ENCODE measurements at regions not wholly inside any gene's neighbourhood (a gene's known extent, or its start where the extent isn't known, plus 50 kb on each side); places are given as distances from the start of the nearest gene placed in this dataset.

- Histone ChIP-seq H3K79me2 (ENCODE audit: control insufficient read depth, insufficient read depth, low read length, unreplicated experiment) (no peaks in the 10 kb centered on the region), H3K4me3 (ENCODE audit: low read depth, low read length) (no peak overlapping the region), H3K4me1 (ENCODE audit: control insufficient read depth, insufficient read depth, low read length, unreplicated experiment) (no peaks in the 10 kb centered on the region), H2AFZ (ENCODE audit: low read length, unreplicated experiment) (no peak overlapping the region), H3K36me3 (ENCODE audit: insufficient read depth, low read length) (no peaks in the 10 kb centered on the region), H3K27me3 (ENCODE audit: insufficient read depth, low read length) (peaks cover 43% of the 10 kb centered on the region), H3K27ac (ENCODE audit: low read depth, low read length) (no peak overlapping the region)
These were observed 164.6 kb downstream of the ACTL8 start for GRCh38 chr1:17919525-17920439.

DNA sequence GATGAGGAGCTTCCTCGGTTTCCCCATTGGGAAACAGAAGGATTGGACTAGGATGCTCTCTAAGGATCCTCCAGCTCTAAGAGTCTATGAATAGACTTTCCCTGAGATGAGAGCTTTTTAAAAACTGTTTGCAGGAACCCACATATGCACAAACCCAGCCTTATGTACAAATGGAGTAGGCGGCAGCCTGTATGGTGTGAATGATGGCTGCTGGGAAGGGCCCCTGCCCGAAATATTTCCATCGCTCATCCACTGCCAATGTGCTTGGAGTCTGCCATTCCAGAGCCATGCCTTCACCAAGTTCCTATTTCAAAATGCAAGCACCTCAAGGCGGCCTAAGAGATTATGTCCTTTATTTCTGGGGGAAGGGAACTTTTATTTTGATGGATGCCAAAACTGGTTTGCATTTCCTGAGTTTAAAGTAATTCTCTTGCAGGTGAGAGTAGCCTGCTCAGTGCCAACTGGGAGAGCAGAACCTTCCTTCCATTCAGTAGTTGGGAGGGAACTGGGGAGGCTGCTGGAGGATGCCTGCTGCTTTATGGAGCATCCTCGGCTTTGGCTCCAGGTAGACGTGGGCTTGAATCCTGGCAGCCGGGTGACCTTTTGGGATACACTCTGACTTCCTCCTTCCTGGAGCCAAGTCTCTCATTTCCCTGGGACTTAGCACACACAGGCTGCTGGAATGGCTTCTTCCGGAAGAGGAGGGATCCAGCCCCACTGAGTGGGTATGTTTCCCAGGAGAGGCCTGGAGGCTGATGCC lies 165.9 kb downstream of the ACTL8 start:
- Histone ChIP-seq H3K36me3 (ENCODE audit: insufficient read depth, low read length) (no peaks in the 10 kb centered on the region), H3K79me2 (ENCODE audit: control insufficient read depth, insufficient read depth, low read length, unreplicated experiment) (no peaks in the 10 kb centered on the region), H3K4me3 (ENCODE audit: low read depth, low read length) (no peak overlapping the region), H3K27ac (ENCODE audit: low read depth, low read length) (no peak overlapping the region), H3K4me1 (ENCODE audit: control insufficient read depth, insufficient read depth, low read length, unreplicated experiment) (no peaks in the 10 kb centered on the region), H3K27me3 (ENCODE audit: insufficient read depth, low read length) (peaks cover 36% of the 10 kb centered on the region), H2AFZ (ENCODE audit: low read length, unreplicated experiment) (no peak overlapping the region)

DNA sequence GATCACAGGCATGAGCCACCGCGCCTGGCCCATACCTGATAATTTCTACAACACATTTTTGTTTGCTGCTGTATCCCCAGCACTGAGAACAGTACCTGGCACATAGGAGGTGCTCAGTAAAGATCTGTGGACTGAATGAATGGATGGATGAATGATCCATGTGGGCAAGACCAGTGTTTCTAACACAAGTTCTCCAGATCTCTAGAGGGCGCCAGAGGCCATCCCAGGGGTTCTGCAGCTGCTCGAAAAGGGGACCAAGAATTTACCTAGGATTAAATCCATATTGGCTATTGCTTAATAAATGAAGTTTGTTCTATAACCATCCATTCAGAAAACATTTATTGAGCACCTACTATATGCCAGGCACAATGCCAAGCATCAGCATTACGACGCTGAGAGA lies 167.7 kb downstream of the ACTL8 start:
- peaks cover 21% of the 10 kb centered on the region for H3K27me3 ChIP-seq (ENCODE audit: insufficient read depth, low read length)
- no peak overlapping the region for H2AFZ ChIP-seq (ENCODE audit: low read length, unreplicated experiment)
- no peaks in the 10 kb centered on the region for H3K36me3 ChIP-seq (ENCODE audit: insufficient read depth, low read length)
- no peaks in the 10 kb centered on the region for H3K79me2 ChIP-seq (ENCODE audit: control insufficient read depth, insufficient read depth, low read length, unreplicated experiment)
- no peak overlapping the region for H3K4me3 ChIP-seq (ENCODE audit: low read depth, low read length)
- no peaks in the 10 kb centered on the region for H3K4me1 ChIP-seq (ENCODE audit: control insufficient read depth, insufficient read depth, low read length, unreplicated experiment)
- H3K27ac ChIP-seq (ENCODE audit: low read depth, low read length), result no peak overlapping the region

GRCh38 chr1:17923666-17924065 lies 168.5 kb downstream of the ACTL8 start:
- H3K27ac ChIP-seq (ENCODE audit: low read depth, low read length), result no peak overlapping the region
- H3K27me3 ChIP-seq (ENCODE audit: insufficient read depth, low read length), result peaks cover 26% of the 10 kb centered on the region
- no peak overlapping the region for H2AFZ ChIP-seq (ENCODE audit: low read length, unreplicated experiment)
- no peak overlapping the region for H3K4me3 ChIP-seq (ENCODE audit: low read depth, low read length)
- H3K4me1 ChIP-seq (ENCODE audit: control insufficient read depth, insufficient read depth, low read length, unreplicated experiment), result no peaks in the 10 kb centered on the region
- H3K36me3 ChIP-seq (ENCODE audit: insufficient read depth, low read length), result no peaks in the 10 kb centered on the region
- H3K79me2 ChIP-seq (ENCODE audit: control insufficient read depth, insufficient read depth, low read length, unreplicated experiment), result no peaks in the 10 kb centered on the region

GRCh38 chr1:17924578-17924977 lies 169.4 kb downstream of the ACTL8 start:
- Histone ChIP-seq H3K4me3 (ENCODE audit: low read depth, low read length) (no peak overlapping the region), H3K27me3 (ENCODE audit: insufficient read depth, low read length) (peaks cover 34% of the 10 kb centered on the region), H3K36me3 (ENCODE audit: insufficient read depth, low read length) (no peaks in the 10 kb centered on the region), H3K27ac (ENCODE audit: low read depth, low read length) (no peak overlapping the region), H3K79me2 (ENCODE audit: control insufficient read depth, insufficient read depth, low read length, unreplicated experiment) (no peaks in the 10 kb centered on the region), H3K4me1 (ENCODE audit: control insufficient read depth, insufficient read depth, low read length, unreplicated experiment) (no peaks in the 10 kb centered on the region), H2AFZ (ENCODE audit: low read length, unreplicated experiment) (no peak overlapping the region)

DNA sequence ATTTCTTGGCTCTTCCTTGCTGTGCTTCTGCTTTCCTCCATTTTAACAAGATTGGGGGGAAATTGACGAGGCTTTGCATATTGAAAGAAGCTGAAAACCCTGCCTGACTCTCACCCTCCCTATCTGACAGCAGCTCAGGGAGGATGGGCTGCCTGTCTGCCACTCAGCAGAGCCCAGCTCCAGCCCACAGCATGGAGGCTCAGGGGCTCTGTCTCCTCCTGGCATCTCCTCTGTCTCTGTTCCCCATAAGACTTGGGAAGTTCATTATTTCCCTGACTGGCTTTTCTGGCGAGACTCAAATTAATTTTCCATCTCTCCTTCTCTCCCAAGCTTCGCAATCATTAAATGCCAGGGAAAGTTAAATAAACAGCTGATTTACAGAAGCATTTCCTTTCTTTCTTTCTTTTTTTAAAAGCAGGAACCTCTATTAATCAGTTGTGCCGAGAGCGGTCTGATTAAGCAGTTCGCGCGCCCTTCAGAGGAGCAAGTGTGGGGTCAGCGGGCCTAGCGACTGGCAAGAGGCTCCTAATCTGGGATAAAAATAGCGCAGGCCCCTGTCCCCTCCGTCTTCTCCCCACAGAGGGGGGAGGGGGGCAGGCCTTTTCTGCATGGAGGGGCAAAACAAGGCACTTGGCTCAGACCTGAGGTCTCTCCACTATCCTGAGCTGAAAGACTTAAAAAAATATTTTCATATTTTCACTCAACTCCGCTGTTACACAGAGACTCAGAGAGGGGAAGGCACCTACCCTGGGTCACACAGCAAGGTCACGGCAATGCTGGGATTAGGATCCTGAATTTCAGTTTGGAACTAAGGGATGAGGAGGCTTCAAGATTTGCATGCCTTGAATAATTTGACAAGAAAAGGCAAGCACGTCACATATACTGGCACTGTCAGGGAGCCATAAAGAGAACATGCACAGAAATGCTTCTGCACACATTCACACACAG lies 170.4 kb downstream of the ACTL8 start:
- H3K27ac ChIP-seq (ENCODE audit: low read depth, low read length), result no peak overlapping the region
- no peak overlapping the region for H2AFZ ChIP-seq (ENCODE audit: low read length, unreplicated experiment)
- no peaks in the 10 kb centered on the region for H3K4me1 ChIP-seq (ENCODE audit: control insufficient read depth, insufficient read depth, low read length, unreplicated experiment)
- H3K4me3 ChIP-seq (ENCODE audit: low read depth, low read length), result no peak overlapping the region
- H3K27me3 ChIP-seq (ENCODE audit: insufficient read depth, low read length), result peaks cover 40% of the 10 kb centered on the region
- no peaks in the 10 kb centered on the region for H3K79me2 ChIP-seq (ENCODE audit: control insufficient read depth, insufficient read depth, low read length, unreplicated experiment)
- no peaks in the 10 kb centered on the region for H3K36me3 ChIP-seq (ENCODE audit: insufficient read depth, low read length)

GRCh38 chr1:17926906-17927305 lies 171.8 kb downstream of the ACTL8 start:
- Histone ChIP-seq H3K4me1 (ENCODE audit: control insufficient read depth, insufficient read depth, low read length, unreplicated experiment) (no peaks in the 10 kb centered on the region), H3K27me3 (ENCODE audit: insufficient read depth, low read length) (peaks cover 42% of the 10 kb centered on the region), H3K27ac (ENCODE audit: low read depth, low read length) (no peak overlapping the region), H3K4me3 (ENCODE audit: low read depth, low read length) (no peak overlapping the region), H2AFZ (ENCODE audit: low read length, unreplicated experiment) (no peak overlapping the region), H3K36me3 (ENCODE audit: insufficient read depth, low read length) (no peaks in the 10 kb centered on the region), H3K79me2 (ENCODE audit: control insufficient read depth, insufficient read depth, low read length, unreplicated experiment) (no peaks in the 10 kb centered on the region)

DNA sequence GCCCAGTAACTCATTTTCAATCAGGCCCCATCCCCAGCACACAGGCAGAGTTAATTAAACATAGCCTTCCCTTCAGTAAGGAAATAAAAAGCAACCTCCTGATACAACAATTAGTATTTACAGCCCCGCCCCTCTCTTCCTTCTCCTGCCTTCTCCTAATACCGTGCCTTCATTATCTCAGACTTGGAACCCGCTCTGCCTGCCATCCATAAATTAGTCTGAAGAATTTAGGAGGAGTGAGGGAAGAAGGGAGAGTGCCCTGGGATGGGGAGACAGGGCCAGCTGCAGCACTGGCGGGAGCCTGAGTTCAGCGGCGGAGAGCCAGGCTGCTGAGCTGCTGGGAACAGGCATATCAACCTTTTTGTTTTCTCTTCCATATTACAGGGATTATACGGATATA lies 172.8 kb downstream of the ACTL8 start:
- no peak overlapping the region for H2AFZ ChIP-seq (ENCODE audit: low read length, unreplicated experiment)
- no peaks in the 10 kb centered on the region for H3K4me1 ChIP-seq (ENCODE audit: control insufficient read depth, insufficient read depth, low read length, unreplicated experiment)
- H3K27ac ChIP-seq (ENCODE audit: low read depth, low read length), result no peak overlapping the region
- H3K36me3 ChIP-seq (ENCODE audit: insufficient read depth, low read length), result no peaks in the 10 kb centered on the region
- H3K27me3 ChIP-seq (ENCODE audit: insufficient read depth, low read length), result peaks cover 48% of the 10 kb centered on the region
- H3K4me3 ChIP-seq (ENCODE audit: low read depth, low read length), result no peak overlapping the region
- no peaks in the 10 kb centered on the region for H3K79me2 ChIP-seq (ENCODE audit: control insufficient read depth, insufficient read depth, low read length, unreplicated experiment)

- Histone ChIP-seq H2AFZ (ENCODE audit: low read length, unreplicated experiment) (no peak overlapping the region), H3K36me3 (ENCODE audit: insufficient read depth, low read length) (no peaks in the 10 kb centered on the region), H3K4me3 (ENCODE audit: low read depth, low read length) (no peak overlapping the region), H3K4me1 (ENCODE audit: control insufficient read depth, insufficient read depth, low read length, unreplicated experiment) (no peaks in the 10 kb centered on the region), H3K27ac (ENCODE audit: low read depth, low read length) (no peak overlapping the region), H3K27me3 (ENCODE audit: insufficient read depth, low read length) (peaks cover 54% of the 10 kb centered on the region), H3K79me2 (ENCODE audit: control insufficient read depth, insufficient read depth, low read length, unreplicated experiment) (no peaks in the 10 kb centered on the region)
These were observed 174.1 kb downstream of the ACTL8 start for GRCh38 chr1:17929224-17929623.

DNA sequence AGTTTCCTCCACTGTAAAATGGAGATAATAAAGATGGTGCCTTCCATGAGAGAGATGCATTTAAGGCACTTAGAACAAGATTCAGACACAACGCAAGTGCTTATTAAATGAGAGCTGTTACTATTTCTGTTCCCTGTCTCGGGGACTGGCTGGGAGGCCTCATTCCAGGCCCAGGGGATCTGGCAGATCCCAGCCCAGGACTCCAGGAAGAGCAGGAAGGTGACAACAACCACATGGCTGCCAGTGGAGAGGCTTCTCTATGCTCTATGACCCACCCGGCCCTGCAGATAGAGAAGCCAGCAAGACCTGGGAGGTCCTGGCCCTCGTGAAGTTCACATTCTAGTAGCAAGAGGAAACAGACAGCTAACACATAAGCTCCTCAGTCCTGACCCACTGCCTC lies 175.5 kb downstream of the ACTL8 start:
- no peak overlapping the region for H2AFZ ChIP-seq (ENCODE audit: low read length, unreplicated experiment)
- H3K36me3 ChIP-seq (ENCODE audit: insufficient read depth, low read length), result no peaks in the 10 kb centered on the region
- H3K4me3 ChIP-seq (ENCODE audit: low read depth, low read length), result no peak overlapping the region
- no peaks in the 10 kb centered on the region for H3K79me2 ChIP-seq (ENCODE audit: control insufficient read depth, insufficient read depth, low read length, unreplicated experiment)
- no peak overlapping the region for H3K27ac ChIP-seq (ENCODE audit: low read depth, low read length)
- H3K27me3 ChIP-seq (ENCODE audit: insufficient read depth, low read length), result peaks cover 46% of the 10 kb centered on the region
- no peaks in the 10 kb centered on the region for H3K4me1 ChIP-seq (ENCODE audit: control insufficient read depth, insufficient read depth, low read length, unreplicated experiment)
